ENCODE measurements at regions not wholly inside any gene's neighbourhood (a gene's known extent, or its start where the extent isn't known, plus 50 kb on each side); places are given as distances from the start of the nearest gene placed in this dataset.

DNA sequence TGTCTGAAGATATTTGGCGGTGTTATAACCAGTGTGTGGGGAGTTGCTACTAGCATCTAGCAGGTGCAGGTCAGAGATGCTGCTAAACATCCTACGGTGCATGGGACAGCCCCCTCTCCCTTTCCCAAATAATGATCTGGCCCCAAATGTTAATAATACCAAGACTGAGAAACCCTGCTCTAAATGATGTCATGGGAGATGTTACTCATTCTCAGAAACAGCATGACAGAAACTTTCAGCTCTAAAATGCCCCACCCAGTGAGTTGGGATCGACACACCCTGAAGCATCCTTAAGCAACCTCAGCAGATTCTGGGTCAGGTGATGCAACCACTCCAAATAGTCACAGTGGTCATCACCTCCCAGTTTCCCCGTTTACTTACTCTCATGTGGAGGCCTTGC is 108.8 kb upstream of the MPP7 start:
- no peak overlapping the region for H3K4me3 Mint-ChIP-seq (ENCODE audit: unreplicated experiment)
- H3K27ac Mint-ChIP-seq (ENCODE audit: unreplicated experiment): no peak overlapping the region
- H3K27me3 Mint-ChIP-seq (ENCODE audit: low read depth, unreplicated experiment): peaks cover 23% of the 10 kb centered on the region

DNA sequence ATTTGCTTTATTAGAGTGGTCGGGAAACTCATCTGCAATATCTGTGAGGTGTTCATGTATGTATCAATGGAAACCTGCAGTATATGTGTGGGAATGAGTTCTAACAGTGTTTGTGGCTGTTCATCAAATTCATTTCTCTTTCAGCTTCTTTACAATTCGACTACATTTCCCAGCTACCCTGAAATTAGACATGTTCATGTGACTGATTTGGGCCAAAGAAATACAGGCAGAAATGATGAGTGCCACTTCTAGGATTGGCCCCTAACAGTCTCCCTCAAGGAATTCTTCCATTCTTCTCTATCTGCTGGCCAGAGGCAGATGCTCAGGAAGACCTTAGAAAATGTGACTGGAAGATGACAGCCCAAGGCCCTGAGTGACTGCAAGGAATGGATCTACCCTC is 114.8 kb upstream of the WAC start:
- H3K27ac Mint-ChIP-seq (ENCODE audit: unreplicated experiment): no peak overlapping the region
- Histone ChIP-seq H3K9ac (ENCODE audit: low read length) (no peak overlapping the region), H3K36me3 (ENCODE audit: insufficient read depth, low read length) (no peaks in the 10 kb centered on the region), H4K20me1 (ENCODE audit: insufficient read depth, low read length) (no peaks in the 10 kb centered on the region), H3K27me3 (ENCODE audit: insufficient read depth, low read length) (no peaks in the 10 kb centered on the region), H3K4me3 (ENCODE audit: insufficient read depth, low read depth, low read length) (no peak overlapping the region), H2AFZ (ENCODE audit: low read depth, low read length) (no peak overlapping the region), H3K27ac (ENCODE audit: low read depth, low read length) (no peak overlapping the region), H3K79me2 (ENCODE audit: insufficient read depth, low read length) (no peaks in the 10 kb centered on the region), H3K9me3 (ENCODE audit: insufficient read depth, low read depth, low read length) (no peaks in the 10 kb centered on the region), H3K4me2 (ENCODE audit: low read length) (no peak overlapping the region), H3K4me1 (ENCODE audit: insufficient read depth, low read length) (no peaks in the 10 kb centered on the region)
- TF ChIP-seq, protein P1, sequence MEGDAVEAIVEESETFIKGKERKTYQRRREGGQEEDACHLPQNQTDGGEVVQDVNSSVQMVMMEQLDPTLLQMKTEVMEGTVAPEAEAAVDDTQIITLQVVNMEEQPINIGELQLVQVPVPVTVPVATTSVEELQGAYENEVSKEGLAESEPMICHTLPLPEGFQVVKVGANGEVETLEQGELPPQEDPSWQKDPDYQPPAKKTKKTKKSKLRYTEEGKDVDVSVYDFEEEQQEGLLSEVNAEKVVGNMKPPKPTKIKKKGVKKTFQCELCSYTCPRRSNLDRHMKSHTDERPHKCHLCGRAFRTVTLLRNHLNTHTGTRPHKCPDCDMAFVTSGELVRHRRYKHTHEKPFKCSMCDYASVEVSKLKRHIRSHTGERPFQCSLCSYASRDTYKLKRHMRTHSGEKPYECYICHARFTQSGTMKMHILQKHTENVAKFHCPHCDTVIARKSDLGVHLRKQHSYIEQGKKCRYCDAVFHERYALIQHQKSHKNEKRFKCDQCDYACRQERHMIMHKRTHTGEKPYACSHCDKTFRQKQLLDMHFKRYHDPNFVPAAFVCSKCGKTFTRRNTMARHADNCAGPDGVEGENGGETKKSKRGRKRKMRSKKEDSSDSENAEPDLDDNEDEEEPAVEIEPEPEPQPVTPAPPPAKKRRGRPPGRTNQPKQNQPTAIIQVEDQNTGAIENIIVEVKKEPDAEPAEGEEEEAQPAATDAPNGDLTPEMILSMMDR (IDR thresholded peaks at IDR 0.05; ENCODE audit: insufficient read depth, low read depth, low read length): no peak
- no peak for TF ChIP-seq EZH2 (IDR thresholded peaks at IDR 0.05; ENCODE audit: insufficient read depth, low read length)
- no peaks in the 10 kb centered on the region for H3K4me1 Mint-ChIP-seq (ENCODE audit: low read depth, unreplicated experiment)
- peaks cover 1% of the 10 kb centered on the region for H3K36me3 Mint-ChIP-seq (ENCODE audit: low read depth, unreplicated experiment)
- DNase-seq (ENCODE audit: low read depth): no peak
- no peak overlapping the region for H3K4me3 Mint-ChIP-seq (ENCODE audit: unreplicated experiment)
- H3K9me3 Mint-ChIP-seq (ENCODE audit: unreplicated experiment): no peaks in the 10 kb centered on the region
- peaks cover 4% of the 10 kb centered on the region for H3K27me3 Mint-ChIP-seq (ENCODE audit: low read depth, unreplicated experiment)
- FAIRE-seq: no peak

More for the DNA sequence above, 108.8 kb upstream of the MPP7 start:
- Histone ChIP-seq H3K36me3 (ENCODE audit: insufficient read depth, low read length) (no peaks in the 10 kb centered on the region), H3K4me3 (ENCODE audit: insufficient read depth, low read depth, low read length) (no peak overlapping the region), H3K9ac (ENCODE audit: low read length) (no peak overlapping the region), H3K27ac (ENCODE audit: low read depth, low read length) (no peak overlapping the region), H3K4me2 (ENCODE audit: low read length) (no peak overlapping the region), H3K9me3 (ENCODE audit: insufficient read depth, low read depth, low read length) (no peaks in the 10 kb centered on the region), H2AFZ (ENCODE audit: low read depth, low read length) (no peak overlapping the region), H3K79me2 (ENCODE audit: insufficient read depth, low read length) (no peaks in the 10 kb centered on the region), H4K20me1 (ENCODE audit: insufficient read depth, low read length) (no peaks in the 10 kb centered on the region), H3K27me3 (ENCODE audit: insufficient read depth, low read length) (no peaks in the 10 kb centered on the region), H3K4me1 (ENCODE audit: insufficient read depth, low read length) (no peaks in the 10 kb centered on the region)
- FAIRE-seq (no peak), DNase-seq (ENCODE audit: low read depth) (no peak)
- H3K36me3 Mint-ChIP-seq (ENCODE audit: low read depth, unreplicated experiment): no peaks in the 10 kb centered on the region
- TF ChIP-seq, protein P1 (IDR thresholded peaks at IDR 0.05; ENCODE audit: insufficient read depth, low read depth, low read length): no peak
- no peak for TF ChIP-seq EZH2 (IDR thresholded peaks at IDR 0.05; ENCODE audit: insufficient read depth, low read length)
- H3K4me1 Mint-ChIP-seq (ENCODE audit: low read depth, unreplicated experiment): no peaks in the 10 kb centered on the region
- peaks cover 4% of the 10 kb centered on the region for H3K9me3 Mint-ChIP-seq (ENCODE audit: unreplicated experiment)

DNA sequence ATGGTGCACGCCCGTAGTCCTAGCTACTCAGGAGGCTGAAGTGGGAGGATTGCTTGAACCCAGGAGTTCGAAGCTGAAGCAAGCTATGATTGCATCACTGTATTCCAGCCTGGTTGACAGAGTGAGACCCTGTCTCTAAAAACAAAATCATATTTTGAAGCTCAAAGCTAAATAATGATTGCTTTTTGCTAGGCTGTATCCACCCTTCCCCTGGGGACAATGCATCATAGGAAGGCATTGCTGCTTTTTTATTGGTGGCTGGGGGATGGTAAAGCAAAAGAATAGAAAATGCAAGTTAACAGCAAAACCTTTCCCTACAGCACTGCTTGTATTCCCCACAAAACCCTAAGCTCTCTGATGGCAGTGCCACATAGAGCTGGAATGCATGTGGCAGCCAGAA is 107.5 kb upstream of the WAC start:
- Histone ChIP-seq H3K27me3 (ENCODE audit: insufficient read depth, low read length) (peaks cover 2% of the 10 kb centered on the region), H2AFZ (ENCODE audit: low read depth, low read length) (no peak overlapping the region), H3K4me2 (ENCODE audit: low read length) (no peak overlapping the region), H3K79me2 (ENCODE audit: insufficient read depth, low read length) (no peaks in the 10 kb centered on the region), H3K9me3 (ENCODE audit: insufficient read depth, low read depth, low read length) (no peaks in the 10 kb centered on the region), H3K4me1 (ENCODE audit: insufficient read depth, low read length) (no peaks in the 10 kb centered on the region), H4K20me1 (ENCODE audit: insufficient read depth, low read length) (no peaks in the 10 kb centered on the region), H3K27ac (ENCODE audit: low read depth, low read length) (no peak overlapping the region), H3K4me3 (ENCODE audit: insufficient read depth, low read depth, low read length) (no peak overlapping the region), H3K9ac (ENCODE audit: low read length) (no peak overlapping the region), H3K36me3 (ENCODE audit: insufficient read depth, low read length) (no peaks in the 10 kb centered on the region)
- Mint-ChIP-seq H3K4me3 (ENCODE audit: unreplicated experiment) (no peak overlapping the region), H3K27ac (ENCODE audit: unreplicated experiment) (no peak overlapping the region), H3K36me3 (ENCODE audit: low read depth, unreplicated experiment) (peaks cover 1% of the 10 kb centered on the region), H3K9me3 (ENCODE audit: unreplicated experiment) (no peaks in the 10 kb centered on the region), H3K4me1 (ENCODE audit: low read depth, unreplicated experiment) (no peaks in the 10 kb centered on the region), H3K27me3 (ENCODE audit: low read depth, unreplicated experiment) (peaks cover 3% of the 10 kb centered on the region)
- no peak for TF ChIP-seq EZH2 (IDR thresholded peaks at IDR 0.05; ENCODE audit: insufficient read depth, low read length)
- TF ChIP-seq, protein P1 (IDR thresholded peaks at IDR 0.05; ENCODE audit: insufficient read depth, low read depth, low read length): no peak
- FAIRE-seq (no peak), DNase-seq (ENCODE audit: low read depth) (no peak)
